ENCODE measurements at regions not wholly inside any gene's neighbourhood (a gene's known extent, or its start where the extent isn't known, plus 50 kb on each side); places are given as distances from the start of the nearest gene placed in this dataset.

DNA sequence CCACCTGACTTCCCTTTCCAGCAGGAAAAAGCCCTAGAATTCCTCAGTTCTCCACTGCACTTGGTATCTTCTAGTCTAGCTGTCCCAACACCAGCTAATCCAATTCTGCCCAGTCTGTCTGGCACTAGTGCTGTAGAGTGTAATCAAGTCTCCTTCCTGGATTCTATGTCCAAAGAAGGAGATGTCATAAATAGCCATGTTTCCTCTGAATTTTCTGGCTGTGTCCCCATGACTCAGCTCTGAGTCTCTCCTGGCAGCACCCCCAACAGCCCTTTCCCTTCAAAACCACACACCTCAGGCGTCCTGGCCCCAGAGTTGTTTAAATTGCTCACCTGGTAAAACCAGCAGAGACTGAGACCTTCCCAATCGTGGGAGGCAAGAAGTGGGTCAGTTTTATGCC lies 197.2 kb downstream of the GRXCR1 start:
- TF ChIP-seq CTCF (IDR thresholded peaks at IDR 0.05; ENCODE audit: insufficient read depth, low read depth, low read length): no peak
- TF ChIP-seq EZH2 (IDR thresholded peaks at IDR 0.05; ENCODE audit: insufficient read depth, low read length): no peak
